Type B pancreatic cell (in vitro differentiated cells): ENCODE measurements at regions not wholly inside any gene's neighbourhood (a gene's known extent, or its start where the extent isn't known, plus 50 kb on each side); places are given as distances from the start of the nearest gene placed in this dataset.

Experiments used
- DNase-seq: peaks from one replicate; pipeline ENCODE4 v3.0.0; 2021; ENCODE audit warnings: mixed read lengths; ENCODE audit not compliant: unreplicated experiment; ENCODE audit errors: extremely low spot score
- H3K27ac Mint-ChIP-seq: 2 replicates; pipeline ENCODE4 v1.8.0; 2021; ENCODE audit warnings: mild to moderate bottlenecking, mixed read lengths
- H3K27me3 Mint-ChIP-seq: 2 replicates; pipeline ENCODE4 v1.8.0; 2021; ENCODE audit warnings: mixed read lengths
- H3K36me3 Mint-ChIP-seq: 2 replicates; pipeline ENCODE4 v1.8.0; 2021; ENCODE audit warnings: mixed read lengths
- H3K4me1 Mint-ChIP-seq: one replicate; pipeline ENCODE4 v1.8.0; 2021; ENCODE audit warnings: mixed read lengths; ENCODE audit not compliant: unreplicated experiment
- H3K4me3 Mint-ChIP-seq: 2 replicates; pipeline ENCODE4 v1.8.0; 2021; ENCODE audit warnings: mild to moderate bottlenecking, mixed read lengths
- H3K9me3 Mint-ChIP-seq: 2 replicates; pipeline ENCODE4 v1.8.0; 2021; ENCODE audit warnings: mixed read lengths
- TF ChIP-seq, protein P1 (sequence below): fragments of 200-600 bp; sonication (generic); conservative IDR thresholded peaks from 2 replicates; pipeline ENCODE4 v1.5.0; 2021; ENCODE audit warnings: antibody characterized with exemption, mild to moderate bottlenecking

DNA sequence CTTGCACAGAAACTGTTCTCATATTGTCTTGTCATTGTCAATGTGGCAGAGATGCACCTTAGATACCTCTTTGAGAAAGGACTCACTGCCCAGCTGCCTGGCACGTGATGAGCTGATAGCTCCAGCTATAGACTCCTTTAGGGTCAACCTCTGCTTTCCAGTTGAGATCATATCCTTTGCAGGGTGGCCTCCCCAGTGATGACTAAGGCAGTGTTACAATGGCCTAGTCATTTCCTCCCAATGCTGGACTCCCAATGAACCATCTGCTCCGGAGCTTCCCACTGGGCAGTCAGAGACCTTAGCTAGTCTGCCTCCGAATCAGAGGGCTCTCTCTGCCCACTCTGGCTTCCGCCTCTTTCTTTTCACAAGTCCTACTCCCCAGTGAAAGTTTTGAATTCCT lies 79.5 kb downstream of the CHRD start:
- Mint-ChIP-seq H3K27me3 (peaks cover 13% of the 10 kb centered on the region), H3K9me3 (no peaks in the 10 kb centered on the region), H3K4me1 (no peaks in the 10 kb centered on the region), H3K4me3 (no peak overlapping the region), H3K36me3 (no peaks in the 10 kb centered on the region), H3K27ac (no peak overlapping the region)
- TF ChIP-seq, protein P1, sequence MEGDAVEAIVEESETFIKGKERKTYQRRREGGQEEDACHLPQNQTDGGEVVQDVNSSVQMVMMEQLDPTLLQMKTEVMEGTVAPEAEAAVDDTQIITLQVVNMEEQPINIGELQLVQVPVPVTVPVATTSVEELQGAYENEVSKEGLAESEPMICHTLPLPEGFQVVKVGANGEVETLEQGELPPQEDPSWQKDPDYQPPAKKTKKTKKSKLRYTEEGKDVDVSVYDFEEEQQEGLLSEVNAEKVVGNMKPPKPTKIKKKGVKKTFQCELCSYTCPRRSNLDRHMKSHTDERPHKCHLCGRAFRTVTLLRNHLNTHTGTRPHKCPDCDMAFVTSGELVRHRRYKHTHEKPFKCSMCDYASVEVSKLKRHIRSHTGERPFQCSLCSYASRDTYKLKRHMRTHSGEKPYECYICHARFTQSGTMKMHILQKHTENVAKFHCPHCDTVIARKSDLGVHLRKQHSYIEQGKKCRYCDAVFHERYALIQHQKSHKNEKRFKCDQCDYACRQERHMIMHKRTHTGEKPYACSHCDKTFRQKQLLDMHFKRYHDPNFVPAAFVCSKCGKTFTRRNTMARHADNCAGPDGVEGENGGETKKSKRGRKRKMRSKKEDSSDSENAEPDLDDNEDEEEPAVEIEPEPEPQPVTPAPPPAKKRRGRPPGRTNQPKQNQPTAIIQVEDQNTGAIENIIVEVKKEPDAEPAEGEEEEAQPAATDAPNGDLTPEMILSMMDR: no peak
- DNase-seq: no peak

DNA sequence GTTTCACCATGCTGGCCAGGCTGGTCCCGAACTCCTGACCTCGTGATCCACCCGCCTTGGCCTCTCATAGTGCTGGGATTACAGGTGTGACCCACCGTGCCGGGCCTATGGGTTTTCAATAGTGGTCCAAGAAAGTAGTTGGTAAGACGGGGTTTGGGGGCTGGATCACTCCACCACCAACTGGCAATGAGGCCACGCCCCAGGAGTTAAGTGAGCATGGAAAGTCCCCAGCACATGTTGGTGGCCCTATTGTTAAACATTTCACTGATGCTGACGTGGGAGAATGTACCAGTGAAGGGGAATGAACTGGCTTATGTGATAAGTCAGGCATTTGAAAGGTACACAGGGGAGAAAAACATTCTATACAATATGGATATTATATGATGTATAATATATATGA lies 80.4 kb downstream of the CHRD start:
- Mint-ChIP-seq H3K4me1 (no peaks in the 10 kb centered on the region), H3K27ac (no peak overlapping the region), H3K36me3 (no peaks in the 10 kb centered on the region), H3K4me3 (no peak overlapping the region), H3K9me3 (no peaks in the 10 kb centered on the region), H3K27me3 (peaks cover 13% of the 10 kb centered on the region)
- no peak for DNase-seq
- TF ChIP-seq, protein P1: no peak

DNA sequence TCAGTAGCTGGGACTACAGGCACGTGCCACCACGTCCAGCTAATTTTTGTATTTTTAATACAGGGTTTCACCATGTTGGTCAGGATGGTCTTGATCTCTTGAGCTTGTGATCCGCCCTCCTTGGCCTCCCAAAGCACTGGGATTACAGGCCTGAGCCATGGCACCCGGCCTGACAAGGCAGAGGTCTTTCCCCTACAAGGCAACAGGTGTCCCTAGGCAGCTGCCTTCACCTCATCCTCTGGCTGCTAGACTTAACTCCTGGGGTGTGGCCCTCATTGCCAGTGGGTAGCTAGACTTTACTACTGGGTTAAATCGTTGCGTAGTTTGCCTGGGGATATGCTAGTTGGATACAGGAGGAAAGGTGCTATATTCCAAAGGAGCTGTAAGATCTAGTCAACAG lies 81.4 kb downstream of the CHRD start:
- Mint-ChIP-seq H3K9me3 (no peaks in the 10 kb centered on the region), H3K4me3 (no peak overlapping the region), H3K27me3 (peaks cover 13% of the 10 kb centered on the region), H3K36me3 (no peaks in the 10 kb centered on the region), H3K4me1 (no peaks in the 10 kb centered on the region), H3K27ac (no peak overlapping the region)
- TF ChIP-seq, protein P1: no peak
- DNase-seq: no peak

DNA sequence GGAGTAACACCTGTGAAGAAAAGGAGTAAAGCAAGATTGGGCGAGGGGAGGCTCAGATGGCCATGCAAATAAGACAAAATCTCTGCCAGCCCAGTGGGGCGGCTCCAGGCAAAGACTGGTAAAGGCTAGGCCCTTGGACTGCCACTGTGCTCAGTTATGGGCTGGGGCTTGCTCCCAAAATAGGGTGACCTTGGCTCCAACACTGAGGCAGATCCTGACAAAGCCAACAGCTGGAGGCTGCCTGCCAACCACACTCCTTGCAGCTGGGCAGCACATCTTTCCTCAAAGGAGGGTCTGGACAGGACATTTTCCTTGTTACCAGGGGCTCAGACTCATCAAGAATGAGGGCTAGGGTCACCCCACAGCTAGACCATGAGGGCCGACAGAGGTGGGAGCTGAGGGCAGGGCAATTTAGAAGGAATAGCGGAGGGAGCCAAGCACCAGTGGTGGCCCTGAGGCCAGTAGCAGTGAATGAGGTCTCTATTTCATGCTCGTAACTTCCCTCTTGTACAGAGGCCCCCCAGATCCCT lies 86.1 kb downstream of the CHRD start:
- Mint-ChIP-seq H3K36me3 (no peaks in the 10 kb centered on the region), H3K4me3 (no peak overlapping the region), H3K27me3 (peaks cover 13% of the 10 kb centered on the region), H3K4me1 (no peaks in the 10 kb centered on the region), H3K27ac (no peak overlapping the region), H3K9me3 (no peaks in the 10 kb centered on the region)
- no peak for DNase-seq
- TF ChIP-seq, protein P1: no peak

DNA sequence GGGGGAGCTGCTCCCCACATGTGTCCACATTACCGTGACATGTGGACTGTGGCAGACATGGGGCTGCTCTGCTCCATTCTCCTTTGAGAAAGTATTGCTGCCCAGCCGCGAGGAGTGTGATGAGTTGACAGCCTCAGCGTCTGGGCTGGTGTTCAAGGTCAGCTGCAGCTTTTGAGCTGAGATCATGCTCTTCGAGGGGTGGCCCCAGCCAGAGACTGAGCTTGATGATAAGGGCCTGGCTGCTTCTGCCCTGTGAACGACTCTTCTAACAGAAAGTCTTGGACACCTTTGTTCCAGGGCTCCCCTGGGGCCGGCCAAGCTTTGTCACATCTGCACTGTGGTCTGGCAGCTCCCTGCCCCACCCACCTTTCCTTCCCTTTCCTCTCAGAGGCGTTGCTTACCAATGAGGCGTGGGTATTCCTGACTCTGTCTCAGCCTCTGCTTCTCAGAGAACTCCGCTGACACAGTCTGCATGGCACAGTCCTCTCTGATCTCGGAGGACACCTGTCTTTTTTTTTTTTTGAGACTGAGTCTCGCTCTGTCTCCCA lies 86.6 kb downstream of the CHRD start:
- Mint-ChIP-seq H3K4me1 (no peaks in the 10 kb centered on the region), H3K27ac (no peak overlapping the region), H3K4me3 (no peak overlapping the region), H3K9me3 (no peaks in the 10 kb centered on the region), H3K36me3 (no peaks in the 10 kb centered on the region), H3K27me3 (peaks cover 10% of the 10 kb centered on the region)
- no peak for DNase-seq
- TF ChIP-seq, protein P1: no peak

DNA sequence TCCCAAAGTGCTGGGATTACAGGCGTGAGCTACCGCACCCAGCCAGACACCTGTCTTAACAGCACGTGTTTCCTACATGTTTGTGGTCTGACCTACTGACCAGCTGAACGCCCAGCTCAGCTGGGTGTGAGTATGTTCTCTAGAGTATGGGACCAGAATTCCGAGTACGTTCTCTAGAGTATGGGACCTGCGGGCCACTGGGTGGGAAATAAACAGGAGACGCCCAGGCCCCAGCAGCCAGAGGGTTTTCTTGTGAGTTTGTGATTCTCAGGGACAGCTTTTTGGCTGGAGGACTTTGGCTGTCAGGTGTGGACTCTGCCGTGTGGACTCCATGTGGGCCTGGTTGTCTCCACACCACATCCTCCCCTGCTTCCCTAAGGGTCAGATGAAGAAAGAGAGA lies 87.3 kb downstream of the CHRD start:
- DNase-seq: no peak
- Mint-ChIP-seq H3K27ac (no peak overlapping the region), H3K4me1 (no peaks in the 10 kb centered on the region), H3K9me3 (no peaks in the 10 kb centered on the region), H3K27me3 (peaks cover 4% of the 10 kb centered on the region), H3K4me3 (no peak overlapping the region), H3K36me3 (no peaks in the 10 kb centered on the region)
- TF ChIP-seq, protein P1: no peak
